ENCODE measurements at regions not wholly inside any gene's neighbourhood (a gene's known extent, or its start where the extent isn't known, plus 50 kb on each side); places are given as distances from the start of the nearest gene placed in this dataset.

GRCh38 chr16:73418051-73418450, 370.1 kb upstream of the ZFHX3 start:
- TF ChIP-seq CTCF (IDR thresholded peaks at IDR 0.05) (no peak), POLR2A (IDR thresholded peaks at IDR 0.05; ENCODE audit: low read depth) (no peak), POLR2AphosphoS5 (IDR thresholded peaks at IDR 0.05) (no peak), EP300 (IDR thresholded peaks at IDR 0.05) (no peak)
